ENCODE measurements at regions not wholly inside any gene's neighbourhood (a gene's known extent, or its start where the extent isn't known, plus 50 kb on each side); places are given as distances from the start of the nearest gene placed in this dataset.

DNA sequence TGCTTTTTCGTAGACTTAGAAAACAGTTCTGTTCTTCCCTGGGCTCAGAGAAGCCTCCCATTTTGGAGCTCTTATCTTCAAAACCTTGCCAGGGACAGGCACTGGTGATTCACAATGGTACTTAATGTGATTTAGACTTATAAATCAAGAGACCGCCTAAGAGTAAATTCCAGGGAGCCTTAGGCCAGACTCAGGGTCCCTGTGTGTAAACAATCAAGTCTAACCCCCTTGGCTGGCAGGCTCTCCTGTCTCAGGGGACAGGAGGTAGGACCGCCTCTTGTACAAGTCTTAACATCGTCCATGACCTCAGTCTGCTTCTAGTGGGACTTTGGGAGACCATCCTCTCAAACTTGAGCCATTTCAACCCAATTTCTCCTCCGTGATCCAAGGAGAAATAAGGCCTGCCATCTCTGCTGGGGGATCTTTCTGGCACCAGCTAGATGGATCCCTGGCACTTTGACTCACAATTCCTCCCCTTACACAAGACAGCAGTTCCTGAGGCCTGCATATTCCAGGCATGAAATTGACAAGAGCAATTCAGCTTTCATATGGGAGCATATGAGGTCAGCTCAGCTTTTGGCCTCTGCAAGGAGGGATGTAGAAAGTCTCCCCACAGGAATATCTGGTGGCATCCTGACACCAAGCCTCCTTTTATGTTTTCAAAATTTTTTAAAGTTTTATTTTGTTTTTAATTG is 487.0 kb downstream of the TNS1 start:
- no peak for DNase-seq

DNA sequence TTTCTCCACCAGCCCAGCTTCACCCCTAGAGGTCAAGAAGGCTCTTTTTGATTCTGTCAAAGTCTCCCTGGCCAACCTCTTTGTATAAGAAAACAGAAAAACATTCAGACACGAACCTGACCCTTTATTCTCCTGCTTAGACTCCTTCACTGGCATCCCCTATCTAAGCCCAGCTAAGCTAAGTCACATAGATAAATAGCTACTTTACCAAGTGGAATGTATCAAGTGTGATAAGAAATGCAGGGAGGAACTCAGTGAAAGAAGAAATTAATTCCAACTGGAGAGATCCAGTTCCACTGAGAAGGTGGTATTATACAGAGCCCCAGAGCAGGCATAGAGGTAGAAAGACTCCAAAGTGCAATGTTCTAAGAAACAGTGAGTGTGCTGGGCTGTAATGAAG is 489.5 kb downstream of the TNS1 start:
- no peak for DNase-seq

GRCh38 chr2:217512728-217513127 is 490.1 kb downstream of the TNS1 start:
- DNase-seq: no peak

DNA sequence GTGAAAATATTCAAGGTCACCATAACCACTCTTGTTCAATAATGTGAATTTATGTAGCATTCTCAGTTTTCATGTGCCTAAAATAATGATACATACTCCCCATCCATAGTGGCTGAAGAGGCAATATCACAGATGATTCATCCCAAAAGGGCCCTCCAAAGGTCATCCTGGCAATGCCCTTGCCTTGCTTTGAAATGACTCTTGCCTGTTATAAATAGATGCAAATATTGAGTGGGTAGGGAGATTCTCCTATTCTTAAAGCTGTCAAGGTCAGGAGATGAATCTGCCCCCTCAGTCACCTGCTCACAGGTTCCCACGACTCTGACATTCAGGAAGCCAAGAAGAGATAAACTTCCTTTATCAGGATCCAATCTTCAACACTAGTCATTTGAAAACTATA is 490.5 kb downstream of the TNS1 start:
- DNase-seq: no peak

DNA sequence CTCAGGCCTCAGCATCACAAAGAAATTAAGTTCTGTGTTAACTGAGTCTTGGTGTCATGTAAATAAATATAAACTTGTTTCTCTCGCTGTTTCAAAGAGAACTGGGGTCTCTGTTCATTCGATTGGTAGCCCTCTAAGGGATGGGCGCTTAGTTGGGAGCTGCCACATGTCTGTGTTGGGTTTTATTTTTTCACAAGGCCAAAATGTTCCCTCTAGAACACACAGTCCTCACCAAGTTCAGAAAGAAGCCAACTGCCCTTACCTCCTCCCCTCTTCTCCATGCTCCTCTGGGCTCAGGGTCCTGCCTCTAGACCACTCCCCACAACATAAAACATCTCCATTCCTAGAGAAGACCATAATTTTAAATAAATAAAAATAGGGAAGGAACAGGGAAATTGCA is 490.9 kb downstream of the TNS1 start:
- no peak for DNase-seq

DNA sequence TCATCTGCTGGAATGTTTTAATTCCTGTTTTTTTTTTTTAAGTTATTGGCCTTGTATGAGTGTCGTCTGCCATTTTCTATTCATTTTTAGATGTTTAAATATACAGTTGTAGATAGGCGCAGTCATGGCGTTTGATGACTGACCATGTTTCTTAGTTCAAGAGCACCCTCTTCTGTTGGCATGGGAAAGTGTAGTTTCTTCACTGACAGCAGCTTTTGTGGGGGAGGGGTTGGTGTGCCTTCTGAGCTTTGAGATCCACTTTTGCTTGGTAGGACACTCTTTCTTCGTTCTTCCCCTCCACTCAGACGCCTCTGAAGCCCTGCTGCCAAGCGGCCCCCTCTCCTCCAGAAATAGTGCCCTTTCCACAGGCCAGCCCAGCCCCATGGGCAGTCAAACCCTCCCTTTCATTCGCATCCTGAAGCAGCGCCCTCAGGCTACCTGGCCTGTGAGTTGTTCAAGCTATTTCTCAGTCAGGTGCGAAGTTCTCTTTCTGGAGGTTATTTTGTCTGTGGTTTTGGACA is 492.0 kb downstream of the TNS1 start:
- DNase-seq: peak; percentile 3

GRCh38 chr2:217505303-217505702 is 497.5 kb downstream of the TNS1 start:
- no peak for DNase-seq

- DNase-seq: no peak
Measured at GRCh38 chr2:217501887-217502286, 500.9 kb downstream of the TNS1 start.

DNA sequence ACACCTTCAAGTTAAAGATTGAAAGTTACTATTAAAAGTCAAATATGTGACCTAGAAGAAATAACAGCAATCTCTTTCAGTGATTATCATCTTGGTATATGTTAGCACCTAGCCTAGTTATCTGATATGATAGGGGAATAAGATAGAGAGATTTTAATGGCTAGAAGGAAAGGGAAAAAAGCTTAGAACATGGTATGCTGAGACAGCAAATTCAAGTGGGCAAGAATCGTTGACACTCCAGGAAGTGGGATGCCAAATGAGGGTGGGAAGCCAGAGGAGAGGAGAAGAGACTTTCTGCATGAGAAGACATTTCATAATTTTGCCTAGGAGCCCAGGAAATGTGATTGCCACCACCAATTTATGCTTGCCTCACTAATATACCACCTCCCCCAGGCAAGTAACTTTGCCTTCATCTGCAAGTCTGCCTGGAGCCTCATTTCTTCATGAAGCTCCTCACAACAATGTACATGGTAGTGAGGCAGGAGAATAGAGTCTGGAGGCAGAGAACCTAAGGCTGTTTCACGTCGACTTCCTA is 504.9 kb downstream of the TNS1 start:
- DNase-seq: no peak

- no peak for DNase-seq
Measured at GRCh38 chr2:217494557-217494956, 508.2 kb downstream of the TNS1 start.

GRCh38 chr2:217491271-217491670 is 511.5 kb downstream of the TNS1 start:
- no peak for DNase-seq

- no peak for DNase-seq
Measured at GRCh38 chr2:217489145-217489960, 513.4 kb downstream of the TNS1 start.

DNA sequence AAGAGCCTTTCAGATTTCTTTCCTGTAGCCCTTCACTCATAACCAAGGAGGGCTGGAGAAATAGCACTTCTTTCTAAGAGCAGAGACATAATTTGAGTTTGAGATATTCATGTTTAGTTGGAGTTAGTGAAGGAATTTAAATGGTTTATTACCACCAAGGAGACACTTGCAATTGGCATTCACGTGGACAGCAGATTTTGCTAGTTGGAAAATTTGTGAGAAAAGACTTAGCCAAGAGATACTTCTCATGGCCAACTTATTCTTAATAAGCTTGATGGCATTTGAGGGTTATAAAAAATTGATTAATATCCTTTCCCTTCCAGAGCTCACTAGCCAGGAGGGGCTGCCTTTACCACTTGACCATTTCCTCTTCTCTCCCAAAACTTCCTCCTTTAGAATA is 518.7 kb downstream of the TNS1 start:
- no peak for DNase-seq

GRCh38 chr2:217482056-217482710 is 520.6 kb downstream of the TNS1 start:
- DNase-seq: no peak

GRCh38 chr2:217481577-217481976 is 521.2 kb downstream of the TNS1 start:
- DNase-seq: no peak

DNA sequence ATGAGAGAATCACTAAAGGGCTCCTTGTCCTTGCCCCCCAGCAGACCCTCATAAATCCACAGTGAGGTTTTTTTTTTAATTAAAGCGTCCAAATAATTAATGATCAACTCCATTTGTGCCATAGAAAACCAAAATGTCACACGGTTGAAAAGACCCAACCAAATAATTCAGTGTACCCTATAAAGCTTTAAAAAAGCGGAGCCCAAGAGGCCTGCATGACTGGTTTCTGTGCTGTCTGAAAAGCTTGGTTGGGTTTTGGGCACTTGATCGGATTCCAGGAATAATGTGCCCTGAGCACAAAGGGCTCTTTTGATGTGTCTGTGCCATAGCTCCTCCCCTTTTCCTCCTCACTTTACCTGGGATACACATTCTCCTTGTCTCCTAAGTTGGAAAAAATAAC is 523.2 kb downstream of the TNS1 start:
- no peak for DNase-seq

DNA sequence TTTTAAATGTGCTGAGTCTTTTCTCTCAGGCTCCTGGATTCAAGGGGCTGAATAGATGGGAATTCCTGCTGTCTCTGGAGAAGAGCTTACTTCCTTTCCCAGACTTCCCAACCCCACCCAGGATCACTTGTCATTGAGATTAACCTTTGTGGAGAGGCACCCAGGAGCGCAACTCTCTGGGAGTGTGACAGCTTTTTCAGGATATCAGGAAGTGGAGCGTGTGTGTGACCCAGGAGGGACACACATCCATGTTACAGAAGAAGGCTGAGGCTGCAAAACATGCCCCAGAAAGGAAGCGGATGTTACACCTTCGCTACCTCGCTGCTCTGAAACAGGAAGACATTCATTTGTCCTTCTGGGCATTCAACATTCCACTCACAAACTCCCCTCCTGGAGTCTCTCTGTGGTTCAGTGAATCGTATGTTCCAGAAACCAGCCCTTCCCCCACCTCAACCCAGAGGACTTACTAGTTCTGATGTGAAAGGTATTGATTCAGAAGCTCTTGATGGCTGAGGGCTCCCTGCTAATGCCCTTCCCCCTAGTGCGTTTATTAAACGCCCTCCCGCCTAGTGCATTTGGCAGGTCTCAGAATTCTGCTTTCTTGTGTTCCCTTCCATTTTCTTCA is 523.9 kb downstream of the TNS1 start:
- DNase-seq: no peak

DNA sequence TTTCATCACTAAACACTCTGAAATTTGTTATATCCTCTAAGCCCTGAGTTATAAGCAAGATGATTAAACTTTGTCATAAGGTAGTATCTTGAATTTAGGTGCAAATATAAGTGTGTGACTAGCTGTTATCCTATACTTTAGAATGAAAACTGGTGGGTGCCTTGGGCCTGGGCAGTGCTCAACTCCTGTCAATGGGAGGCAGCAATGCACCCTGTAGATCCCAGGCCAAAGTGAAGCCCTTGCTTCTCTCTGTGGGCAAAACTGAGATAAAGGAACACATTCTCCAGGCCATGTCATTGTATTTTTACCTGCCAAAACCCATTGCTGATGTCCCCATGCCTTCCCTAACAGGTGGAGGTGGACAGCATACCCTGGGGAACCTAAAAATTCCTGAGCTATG is 525.2 kb downstream of the TNS1 start:
- no peak for DNase-seq

GRCh38 chr2:217475791-217476190 is 527.0 kb downstream of the TNS1 start:
- no peak for DNase-seq

DNA sequence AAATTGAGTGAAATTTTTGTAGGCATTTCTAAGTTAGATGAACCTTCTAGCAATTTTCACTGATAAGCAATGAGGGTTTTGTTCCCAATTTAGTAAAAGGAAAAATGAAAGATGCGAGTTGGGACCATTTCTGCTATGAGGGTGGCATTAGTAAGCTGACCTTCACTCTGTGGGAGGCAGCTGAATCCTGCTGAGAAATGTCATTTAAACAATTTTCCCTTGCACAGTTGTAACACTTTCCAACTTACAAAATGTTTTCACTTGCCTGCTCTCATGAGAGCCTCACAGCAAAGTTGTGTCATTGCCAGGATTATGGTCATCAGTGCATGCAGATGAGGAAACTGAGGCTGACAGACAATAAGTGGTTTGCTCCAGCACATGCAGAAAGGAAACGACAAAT is 527.7 kb downstream of the TNS1 start:
- DNase-seq: no peak

- DNase-seq: no peak
Measured at GRCh38 chr2:217471319-217471718, 531.5 kb downstream of the TNS1 start.

DNA sequence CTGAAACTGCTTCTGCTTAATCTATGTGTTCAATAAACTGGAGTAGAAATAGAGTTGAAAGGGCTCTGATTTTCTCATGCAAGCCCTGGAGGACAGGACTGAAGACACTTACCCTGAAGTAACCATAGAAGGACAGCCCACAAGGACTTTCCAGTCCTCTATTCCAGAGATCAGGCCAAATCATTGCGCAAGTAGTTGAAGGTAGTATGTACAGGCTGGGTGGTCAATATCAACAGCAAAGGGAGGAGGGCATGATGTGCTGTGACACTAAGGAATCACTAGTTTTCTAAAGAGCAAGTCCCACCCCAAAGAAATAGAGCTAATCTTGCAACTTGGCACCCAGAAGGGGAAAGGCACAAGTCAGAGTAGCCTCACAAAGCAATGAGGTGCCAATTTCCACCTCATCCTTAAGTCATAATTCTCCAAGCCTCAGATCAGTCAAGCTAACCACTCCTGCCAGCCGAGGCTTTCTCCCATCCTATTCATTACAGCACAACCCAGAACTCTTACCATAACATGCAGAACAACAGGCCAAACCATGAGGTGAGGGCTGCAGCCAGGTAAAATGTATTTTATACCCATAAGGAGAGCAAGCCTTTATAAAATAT is 533.5 kb downstream of the TNS1 start:
- DNase-seq: no peak

Data from effector CD8-positive, alpha-beta T cell (primary cell).